Naive thymus-derived CD4-positive, alpha-beta T cell (primary cell): ENCODE measurements at regions not wholly inside any gene's neighbourhood (a gene's known extent, or its start where the extent isn't known, plus 50 kb on each side); places are given as distances from the start of the nearest gene placed in this dataset.

ENCODE experiments used
- ATAC-seq: fragments of 150-1000 bp; cut with Tn5 transposase; 2 replicates; pipeline ENCODE4 v1.10.0; 2021; ENCODE audit warnings: mild to moderate bottlenecking, moderate library complexity
- CTCF ChIA-PET: fragments of 350-600 bp; sonication (Branson Sonifier 250); formaldehyde crosslinking; loops from one replicate; lab custom pipeline; 2021; ENCODE audit warnings: antibody characterized with exemption; lab: Charles Lee
- POLR2A ChIA-PET: fragments of 350-600 bp; sonication (Branson Sonifier 250); formaldehyde crosslinking; loops from one replicate; lab custom pipeline; 2021; ENCODE audit warnings: antibody characterized with exemption, inconsistent platforms; lab: Charles Lee
- DNase-seq, 9 donors: peaks; one replicate each; pipeline versions ENCODE4 v3.0.0 to v3.0.0-alpha.2; 2020 to 2022; ENCODE audit warnings: mixed read lengths in 1 of 9
- H3K27ac ChIP-seq: one replicate; pipeline ENCODE4 v1.7.0; 2013; ENCODE audit warnings: mild to moderate bottlenecking, low read depth, low read length, moderate library complexity
- H3K27me3 ChIP-seq, 2 donors: one replicate each; pipeline ENCODE4 v1.7.0; 2013; ENCODE audit warnings: low read length in 2 of 2, mild to moderate bottlenecking in 2 of 2, moderate library complexity in 2 of 2; ENCODE audit not compliant: control insufficient read depth in 2 of 2, insufficient read depth in 2 of 2
- H3K36me3 ChIP-seq, 3 experiments: 1 replicate in 2 of 3; 2 replicates in 1 of 3; pipeline ENCODE4 v1.7.0; 2013; ENCODE audit warnings: low read length in 3 of 3, mild to moderate bottlenecking in 3 of 3, moderate library complexity in 1 of 3; ENCODE audit not compliant: insufficient read depth in 3 of 3, control insufficient read depth in 2 of 3
- H3K4me1 ChIP-seq, 2 donors: one replicate each; pipeline ENCODE4 v1.7.0; 2013; ENCODE audit warnings: low read length in 2 of 2, mild to moderate bottlenecking in 2 of 2, moderate library complexity in 1 of 2; ENCODE audit not compliant: control insufficient read depth in 2 of 2, insufficient read depth in 2 of 2
- H3K4me3 ChIP-seq: 2 replicates; pipeline ENCODE4 v1.7.0; 2013; ENCODE audit warnings: mild to moderate bottlenecking, low read length
- H3K9me3 ChIP-seq, 3 experiments: 1 replicate in 2 of 3; 2 replicates in 1 of 3; pipeline ENCODE4 v1.7.0; 2013; ENCODE audit warnings: low read length in 3 of 3; ENCODE audit not compliant: control insufficient read depth in 2 of 3
- H3K27ac Mint-ChIP-seq, 9 donors: one replicate each; pipeline ENCODE4 v1.8.0; 2020 to 2022; ENCODE audit warnings: mixed read lengths in 9 of 9, mild to moderate bottlenecking in 8 of 9, moderate library complexity in 5 of 9, inconsistent platforms in 2 of 9
- H3K27me3 Mint-ChIP-seq, 5 donors: one replicate each; pipeline ENCODE4 v1.8.0; 2021 to 2022; ENCODE audit warnings: mixed read lengths in 5 of 5, mild to moderate bottlenecking in 1 of 5
- H3K36me3 Mint-ChIP-seq, 5 donors: one replicate each; pipeline ENCODE4 v1.8.0; 2020 to 2022; ENCODE audit warnings: mixed read lengths in 5 of 5, mild to moderate bottlenecking in 3 of 5, inconsistent platforms in 1 of 5
- H3K4me1 Mint-ChIP-seq, 7 donors: one replicate each; pipeline ENCODE4 v1.8.0; 2020 to 2022; ENCODE audit warnings: mixed read lengths in 7 of 7, mild to moderate bottlenecking in 3 of 7, inconsistent platforms in 1 of 7
- H3K4me3 Mint-ChIP-seq, 10 donors: one replicate each; pipeline ENCODE4 v1.8.0; 2020 to 2022; ENCODE audit warnings: mild to moderate bottlenecking in 10 of 10, mixed read lengths in 10 of 10, moderate library complexity in 6 of 10, inconsistent platforms in 2 of 10
- H3K9me3 Mint-ChIP-seq, 11 donors: one replicate each; pipeline ENCODE4 v1.8.0; 2020 to 2022; ENCODE audit warnings: mixed read lengths in 11 of 11, mild to moderate bottlenecking in 4 of 11, inconsistent platforms in 1 of 11, moderate library complexity in 1 of 11
- intact Hi-C, 2 donors: fragments of 100-400 bp; cut with micrococcal nuclease; formaldehyde crosslinking; loops; one replicate each; pipeline ENCODE4 v1.15.1; 2023

DNA sequence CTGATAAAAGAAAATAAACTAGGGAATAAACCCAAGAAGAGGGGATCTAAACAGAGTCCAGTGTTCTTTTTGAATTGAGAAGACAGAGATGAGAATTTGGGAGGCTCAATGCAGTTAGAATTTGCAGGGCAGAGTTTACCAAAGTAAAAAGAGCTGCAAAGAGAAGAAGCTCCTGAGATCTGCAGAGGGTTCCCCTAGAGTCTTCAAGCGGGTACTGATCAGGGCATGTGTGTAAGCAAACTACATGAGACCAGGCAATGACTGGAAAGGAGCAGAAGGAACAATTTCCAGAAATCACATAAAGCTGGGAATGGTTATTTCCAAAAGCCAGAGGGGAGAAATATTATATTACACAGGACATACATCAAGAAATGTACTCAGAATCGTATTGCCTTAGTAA lies 58.1 kb upstream of the TES start:
- H3K4me3 ChIP-seq, result no peak overlapping the region
- no peaks in the 10 kb centered on the region for H3K36me3 ChIP-seq
- H3K27me3 ChIP-seq, result no peaks in the 10 kb centered on the region
- H3K27ac Mint-ChIP-seq, result no peak overlapping the region
- no peak for ATAC-seq
- peaks cover 0 to 8% (median 0%) of the 10 kb centered on the region in 7 donors for H3K4me1 Mint-ChIP-seq
- peaks cover 0 to 5% (median 0%) of the 10 kb centered on the region in 11 donors for H3K9me3 Mint-ChIP-seq
- intact Hi-C loops, result no loop called here
- H3K27ac ChIP-seq, result no peak overlapping the region
- POLR2A ChIA-PET, result no interaction called here
- H3K4me1 ChIP-seq, result no peaks in the 10 kb centered on the region
- no peak overlapping the region for H3K4me3 Mint-ChIP-seq
- DNase-seq, result no peak
- H3K27me3 Mint-ChIP-seq, result peaks cover 6 to 30% (median 10%) of the 10 kb centered on the region in 5 donors
- no peaks in the 10 kb centered on the region for H3K9me3 ChIP-seq
- CTCF ChIA-PET, result no interaction called here
- H3K36me3 Mint-ChIP-seq, result peaks cover 0 to 6% (median 0%) of the 10 kb centered on the region in 5 donors

DNA sequence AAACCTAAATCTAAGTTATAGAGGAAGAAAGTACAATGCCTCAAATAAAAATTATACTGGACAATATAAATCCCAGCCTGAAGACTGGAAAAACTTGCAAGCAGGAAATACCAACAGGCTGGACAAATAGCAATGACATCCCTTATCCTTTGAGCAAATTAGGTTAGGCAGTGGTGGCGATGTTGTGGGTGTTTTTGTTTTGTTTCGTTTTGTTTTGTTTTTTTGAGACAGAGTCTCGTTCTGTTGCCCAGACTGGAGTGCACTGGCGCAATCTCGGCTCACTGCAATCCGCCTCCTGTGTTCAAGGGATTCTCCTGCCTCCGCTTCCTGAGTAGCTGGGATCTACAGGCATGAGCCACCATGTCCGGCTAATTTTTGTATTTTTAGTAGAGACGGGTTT lies 57.3 kb upstream of the TES start:
- Histone ChIP-seq H3K4me3 (no peak overlapping the region), H3K27me3 (no peaks in the 10 kb centered on the region), H3K36me3 (no peaks in the 10 kb centered on the region), H3K9me3 (no peaks in the 10 kb centered on the region), H3K27ac (no peak overlapping the region), H3K4me1 (no peaks in the 10 kb centered on the region)
- ChIA-PET POLR2A (no interaction called here), CTCF (no interaction called here)
- Mint-ChIP-seq H3K9me3 (peaks cover 0 to 2% (median 0%) of the 10 kb centered on the region in 11 donors), H3K27me3 (peaks cover 7 to 37% (median 14%) of the 10 kb centered on the region in 5 donors), H3K4me1 (peaks cover 0 to 6% (median 0%) of the 10 kb centered on the region in 7 donors), H3K36me3 (peaks cover 0 to 5% (median 0%) of the 10 kb centered on the region in 5 donors), H3K4me3 (no peak overlapping the region), H3K27ac (no peak overlapping the region)
- intact Hi-C loops, result no loop called here
- DNase-seq (no peak), ATAC-seq (no peak)

DNA sequence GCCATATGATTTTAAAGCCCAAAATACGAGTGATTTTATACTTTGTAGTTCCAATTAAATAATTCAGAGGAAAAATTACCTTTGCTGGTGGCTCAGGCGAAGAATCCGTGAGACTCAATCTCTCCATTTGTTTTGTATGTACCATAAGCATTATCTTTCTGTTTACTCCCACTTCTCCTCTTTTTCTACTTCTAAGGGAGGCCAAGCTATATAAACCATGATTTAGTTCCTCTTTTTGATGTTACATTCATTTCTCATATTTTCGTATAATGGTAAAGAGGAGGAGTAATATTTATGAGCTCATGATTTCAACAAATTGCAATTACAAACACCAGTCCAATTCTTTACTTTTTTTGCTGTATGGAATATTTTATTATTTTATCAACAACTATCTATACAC lies 50.6 kb upstream of the TES start:
- no peak overlapping the region for H3K4me3 ChIP-seq
- no peaks in the 10 kb centered on the region for H3K9me3 Mint-ChIP-seq
- ATAC-seq, result no peak
- H3K36me3 ChIP-seq, result no peaks in the 10 kb centered on the region
- H3K4me3 Mint-ChIP-seq, result no peak overlapping the region
- intact Hi-C loops, result no loop called here
- H3K4me1 Mint-ChIP-seq, result peaks cover 0 to 2% (median 0%) of the 10 kb centered on the region in 7 donors
- no peak overlapping the region for H3K27ac ChIP-seq
- no peaks in the 10 kb centered on the region for H3K9me3 ChIP-seq
- peaks cover 10 to 53% (median 19%) of the 10 kb centered on the region in 5 donors for H3K27me3 Mint-ChIP-seq
- ChIA-PET POLR2A (no interaction called here), CTCF (interaction anchor here (0.7 kb wide), 2 partner anchors 13 to 1994 kb away, joined by 3 to 4 read pairs; no protein-coding TSS in a partner anchor)
- no peaks in the 10 kb centered on the region for H3K36me3 Mint-ChIP-seq
- no peak overlapping the region for H3K27ac Mint-ChIP-seq
- no peaks in the 10 kb centered on the region for H3K27me3 ChIP-seq
- no peak for DNase-seq
- no peaks in the 10 kb centered on the region for H3K4me1 ChIP-seq
